Endothelial cell of umbilical vein (primary cell): ENCODE measurements at regions not wholly inside any gene's neighbourhood (a gene's known extent, or its start where the extent isn't known, plus 50 kb on each side); places are given as distances from the start of the nearest gene placed in this dataset.

Experiments
- BruUV-seq: library from RNA; stranded (reverse); fragments of 400-500 nt; replicated peaks from 2 replicates; lab custom pipeline; 2021; lab: Mats Ljungman, UMichigan
- CTCF ChIA-PET: fragments of 300-600, 350-600 bp; sonication (Branson Sonifier 250); formaldehyde crosslinking; loops from one replicate; lab custom pipeline; 2021; ENCODE audit warnings: antibody characterized with exemption, inconsistent platforms; lab: Charles Lee
- POLR2A ChIA-PET: fragments of 300-600, 350-600 bp; sonication (Branson Sonifier 250); formaldehyde crosslinking; loops from one replicate; lab custom pipeline; 2021; ENCODE audit warnings: antibody characterized with exemption, inconsistent platforms; lab: Charles Lee
- DNase-seq: peaks from one replicate; pipeline ENCODE4 v3.0.0-alpha.2; 2011; ENCODE audit warnings: low read depth, low spot score
- FAIRE-seq: peaks from 2 replicates; lab custom pipeline; 2011; peaks lifted over from hg19 to GRCh38; lab: Jason Lieb, UNC
- H2AFZ ChIP-seq: 2 replicates; pipeline ENCODE4 v1.6.0; 2012; ENCODE audit warnings: low read depth, low read length, control low read depth, inconsistent platforms
- H3K27ac ChIP-seq: 2 replicates; pipeline ENCODE4 v1.5.1; 2011; ENCODE audit warnings: low read depth, mild to moderate bottlenecking, control low read depth, low read length, moderate library complexity; ENCODE audit not compliant: insufficient read depth
- H3K27me3 ChIP-seq, 2 experiments: 2 replicates each; pipeline versions ENCODE4 v1.6.0 to v1.6.1; 2011; ENCODE audit warnings: low read length in 2 of 2, mixed read lengths in 1 of 2; ENCODE audit not compliant: control insufficient read depth in 2 of 2, insufficient read depth in 2 of 2
- H3K36me3 ChIP-seq, 2 experiments: 2 replicates in 1 of 2; 3 replicates in 1 of 2; pipeline ENCODE4 v1.5.1; 2011; ENCODE audit warnings: low read length in 2 of 2, mild to moderate bottlenecking in 1 of 2, moderate library complexity in 1 of 2; ENCODE audit not compliant: control insufficient read depth in 2 of 2, insufficient read depth in 2 of 2; ENCODE audit errors: extremely low read depth in 1 of 2
- H3K4me1 ChIP-seq: 3 replicates; pipeline ENCODE4 v1.5.1; 2011; ENCODE audit warnings: mild to moderate bottlenecking, low read length; ENCODE audit not compliant: control insufficient read depth, insufficient read depth; ENCODE audit errors: extremely low read depth
- H3K4me2 ChIP-seq: 2 replicates; pipeline ENCODE4 v1.6.1; 2011; ENCODE audit warnings: low read length, control low read depth, mixed read lengths; ENCODE audit not compliant: insufficient read depth
- H3K4me3 ChIP-seq, 3 experiments: fragments of 200-600 bp in 1 of 3; sonication (generic), shearing (Covaris generic) in 1 of 3; replicated peaks in 1 of 3; 2 replicates each; pipeline ENCODE4 v1.5.1; 2011 to 2016; ENCODE audit warnings: control low read depth in 3 of 3, low read length in 3 of 3, mild to moderate bottlenecking in 2 of 3, inconsistent platforms in 1 of 3, low read depth in 1 of 3, moderate library complexity in 1 of 3; ENCODE audit not compliant: insufficient read depth in 1 of 3
- H3K79me2 ChIP-seq: 2 replicates; pipeline ENCODE4 v1.6.0; 2012; ENCODE audit warnings: low read length, inconsistent platforms; ENCODE audit not compliant: control insufficient read depth, insufficient read depth
- H3K9ac ChIP-seq: replicated peaks from 2 replicates; pipeline ENCODE3; 2011; ENCODE audit warnings: low read length, control low read depth; ENCODE audit not compliant: insufficient read depth; ENCODE audit errors: extremely low read depth
- H3K9me1 ChIP-seq: replicated peaks from 3 replicates; pipeline ENCODE4 v1.6.0; 2011; ENCODE audit warnings: mild to moderate bottlenecking, low read length; ENCODE audit not compliant: control insufficient read depth, insufficient read depth; ENCODE audit errors: extremely low read depth
- H3K9me3 ChIP-seq: replicated peaks from 2 replicates; pipeline ENCODE4 v1.5.1; 2012; ENCODE audit warnings: low read length, inconsistent platforms; ENCODE audit not compliant: control insufficient read depth, insufficient read depth
- H4K20me1 ChIP-seq: replicated peaks from 2 replicates; pipeline ENCODE3; 2011; ENCODE audit warnings: mild to moderate bottlenecking, low read length; ENCODE audit not compliant: control insufficient read depth, insufficient read depth; ENCODE audit errors: extremely low read depth
- EZH2 ChIP-seq: IDR thresholded peaks from 2 replicates; pipeline ENCODE4 v1.6.1; 2012; ENCODE audit warnings: borderline replicate concordance, low read depth, mild to moderate bottlenecking, moderate library complexity, low read length, inconsistent platforms; ENCODE audit not compliant: severe bottlenecking
- FOS ChIP-seq: IDR thresholded peaks from 2 replicates; pipeline ENCODE4 v1.6.1; 2011; ENCODE audit warnings: mild to moderate bottlenecking, low read length, moderate library complexity, borderline replicate concordance; ENCODE audit not compliant: insufficient read depth
- GATA2 ChIP-seq: IDR thresholded peaks from 2 replicates; pipeline ENCODE4 v1.7.0; 2011; ENCODE audit warnings: low read depth, mild to moderate bottlenecking, moderate library complexity, mixed read lengths, low read length; ENCODE audit not compliant: insufficient read length, insufficient read depth
- JUN ChIP-seq: IDR thresholded peaks from 2 replicates; pipeline ENCODE4 v1.6.1; 2011; ENCODE audit warnings: borderline replicate concordance, low read depth; ENCODE audit not compliant: insufficient read length, insufficient read depth
- MYC ChIP-seq: IDR thresholded peaks from one replicate; pipeline ENCODE4 v1.6.1; 2011; ENCODE audit warnings: mild to moderate bottlenecking, low read depth, low read length
- POLR2A ChIP-seq: IDR thresholded peaks from 2 replicates; pipeline ENCODE4 v1.6.1; 2012; ENCODE audit warnings: low read depth, mild to moderate bottlenecking, control low read depth, low read length
- POLR2AphosphoS5 ChIP-seq: IDR thresholded peaks from 2 replicates; pipeline ENCODE4 v1.6.1; 2012; ENCODE audit warnings: low read depth, mild to moderate bottlenecking, control low read depth, low read length, moderate library complexity; ENCODE audit not compliant: insufficient read depth
- dilution Hi-C: fragments of 300-500 bp; cut with MboI; formaldehyde crosslinking; loops from one replicate; pipeline ENCODE4 v1.15.0; 2019; ENCODE audit warnings: low sequenced_read_pairs; ENCODE audit not compliant: extremely low pct_ligation_motif_present
- intact Hi-C: fragments of 100-400 bp; cut with micrococcal nuclease; formaldehyde crosslinking; loops from one replicate; pipeline ENCODE4 v1.10.0; 2022
- TF ChIP-seq, protein P1 (sequence below), 2 donors: IDR thresholded peaks; 1 replicate in 1 of 2; 2 replicates in 1 of 2; pipeline ENCODE4 v1.5.1; 2011; ENCODE audit warnings: low read length in 2 of 2, mild to moderate bottlenecking in 2 of 2, moderate library complexity in 2 of 2, control low read depth in 1 of 2, inconsistent platforms in 1 of 2, low read depth in 1 of 2; ENCODE audit not compliant: insufficient read depth in 1 of 2; ENCODE audit errors: extremely low read depth in 1 of 2
- TF ChIP-seq, protein P2 (sequence below): IDR thresholded peaks from 2 replicates; pipeline ENCODE4 v1.6.1; 2011; ENCODE audit not compliant: insufficient read depth, insufficient read length

DNA sequence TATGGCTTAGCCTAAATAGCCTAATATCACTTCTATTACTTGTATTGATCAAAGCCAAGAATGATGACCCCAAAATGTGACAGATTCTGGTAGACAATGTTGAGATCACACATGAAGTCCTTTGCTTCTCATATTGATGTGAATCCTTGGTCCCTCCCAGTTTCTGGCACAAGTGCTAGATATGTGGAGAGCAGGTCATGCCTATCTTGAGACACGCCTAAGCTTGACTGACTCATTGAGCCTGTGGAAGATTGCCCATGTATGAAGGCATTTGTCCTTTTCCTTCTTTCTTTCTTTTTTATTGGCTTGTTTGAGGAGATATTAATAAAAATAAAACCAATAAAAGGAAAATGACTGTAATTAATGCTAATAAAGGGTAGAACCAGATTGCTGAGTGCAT is 54.0 kb upstream of the TMEM108 start:
- H3K9me3 ChIP-seq: no peaks in the 10 kb centered on the region
- no peak for FAIRE-seq

DNA sequence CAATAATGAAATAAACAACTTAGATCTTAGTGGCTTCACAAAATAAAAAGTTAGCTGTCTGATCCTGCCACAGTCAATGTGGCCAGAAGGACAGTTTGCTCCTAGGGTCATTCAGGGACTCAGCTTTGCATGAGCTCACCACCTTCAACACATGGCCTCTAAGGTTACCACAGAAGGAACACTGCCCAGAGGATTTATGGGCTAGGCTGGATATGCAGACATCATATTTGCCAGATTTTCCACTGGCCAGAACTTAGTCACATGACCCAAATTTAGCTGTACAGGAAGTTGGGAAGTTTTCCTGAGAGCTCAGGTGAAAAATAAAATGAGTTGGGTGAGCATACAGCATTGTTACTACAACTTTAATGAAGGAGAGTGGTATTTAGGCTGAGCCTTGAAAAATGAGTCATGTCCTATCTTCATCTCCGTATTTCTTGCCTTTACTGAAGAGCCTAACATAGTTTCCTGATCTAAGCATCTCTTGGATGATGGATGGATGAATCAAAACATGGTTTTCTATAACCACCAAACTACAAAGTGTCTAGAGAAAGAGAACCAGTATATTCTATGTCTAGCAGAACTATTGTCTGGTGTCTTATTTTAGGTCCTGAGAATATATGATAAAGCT is 54.9 kb upstream of the TMEM108 start:
- H3K4me3 ChIP-seq: no peak overlapping the region
- H3K27ac ChIP-seq: no peak overlapping the region
- no peaks in the 10 kb centered on the region for H3K9me3 ChIP-seq
- CTCF ChIA-PET: no interaction called here
- TF ChIP-seq, protein P1, sequence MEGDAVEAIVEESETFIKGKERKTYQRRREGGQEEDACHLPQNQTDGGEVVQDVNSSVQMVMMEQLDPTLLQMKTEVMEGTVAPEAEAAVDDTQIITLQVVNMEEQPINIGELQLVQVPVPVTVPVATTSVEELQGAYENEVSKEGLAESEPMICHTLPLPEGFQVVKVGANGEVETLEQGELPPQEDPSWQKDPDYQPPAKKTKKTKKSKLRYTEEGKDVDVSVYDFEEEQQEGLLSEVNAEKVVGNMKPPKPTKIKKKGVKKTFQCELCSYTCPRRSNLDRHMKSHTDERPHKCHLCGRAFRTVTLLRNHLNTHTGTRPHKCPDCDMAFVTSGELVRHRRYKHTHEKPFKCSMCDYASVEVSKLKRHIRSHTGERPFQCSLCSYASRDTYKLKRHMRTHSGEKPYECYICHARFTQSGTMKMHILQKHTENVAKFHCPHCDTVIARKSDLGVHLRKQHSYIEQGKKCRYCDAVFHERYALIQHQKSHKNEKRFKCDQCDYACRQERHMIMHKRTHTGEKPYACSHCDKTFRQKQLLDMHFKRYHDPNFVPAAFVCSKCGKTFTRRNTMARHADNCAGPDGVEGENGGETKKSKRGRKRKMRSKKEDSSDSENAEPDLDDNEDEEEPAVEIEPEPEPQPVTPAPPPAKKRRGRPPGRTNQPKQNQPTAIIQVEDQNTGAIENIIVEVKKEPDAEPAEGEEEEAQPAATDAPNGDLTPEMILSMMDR (IDR thresholded peaks at IDR 0.05; ENCODE audit: extremely low read depth in 1 of 2, insufficient read depth in 1 of 2, low read depth in 1 of 2, low read length in 2 of 2): no peak
- no peak for TF ChIP-seq FOS
- TF ChIP-seq, protein P2, sequence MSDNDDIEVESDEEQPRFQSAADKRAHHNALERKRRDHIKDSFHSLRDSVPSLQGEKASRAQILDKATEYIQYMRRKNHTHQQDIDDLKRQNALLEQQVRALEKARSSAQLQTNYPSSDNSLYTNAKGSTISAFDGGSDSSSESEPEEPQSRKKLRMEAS: no peak
- no peak for TF ChIP-seq EZH2
- TF ChIP-seq JUN: no peak
- TF ChIP-seq MYC: no peak
- TF ChIP-seq POLR2A: no peak
- no peak for TF ChIP-seq GATA2
- no peak for TF ChIP-seq POLR2AphosphoS5
- H3K36me3 ChIP-seq: no peaks in the 10 kb centered on the region
- FAIRE-seq (no peak), DNase-seq (no peak)
- dilution Hi-C loops: no loop called here
- no peak overlapping the region for H2AFZ ChIP-seq
- H3K79me2 ChIP-seq: no peaks in the 10 kb centered on the region
- no peak overlapping the region for H3K4me2 ChIP-seq
- no peaks in the 10 kb centered on the region for H3K9me1 ChIP-seq
- no peaks in the 10 kb centered on the region for H3K27me3 ChIP-seq
- BruUV-seq: no TSS peak
- H3K9ac ChIP-seq: no peak overlapping the region
- POLR2A ChIA-PET: no interaction called here
- intact Hi-C loops: no loop called here
- no peaks in the 10 kb centered on the region for H4K20me1 ChIP-seq
- H3K4me1 ChIP-seq: no peaks in the 10 kb centered on the region

More for the DNA sequence above, 54.0 kb upstream of the TMEM108 start:
- DNase-seq: no peak
- Histone ChIP-seq H3K79me2 (no peaks in the 10 kb centered on the region), H3K27ac (no peak overlapping the region), H2AFZ (no peak overlapping the region), H4K20me1 (no peaks in the 10 kb centered on the region), H3K9me1 (no peaks in the 10 kb centered on the region), H3K4me3 (no peak overlapping the region), H3K27me3 (no peaks in the 10 kb centered on the region), H3K9ac (no peak overlapping the region), H3K4me2 (no peak overlapping the region), H3K4me1 (no peaks in the 10 kb centered on the region), H3K36me3 (no peaks in the 10 kb centered on the region)
- TF ChIP-seq MYC: no peak
- TF ChIP-seq POLR2A: no peak
- TF ChIP-seq, protein P2: no peak
- TF ChIP-seq FOS: no peak
- TF ChIP-seq, protein P1 (IDR thresholded peaks at IDR 0.05; ENCODE audit: extremely low read depth in 1 of 2, insufficient read depth in 1 of 2, low read depth in 1 of 2, low read length in 2 of 2): no peak
- intact Hi-C loops: no loop called here
- ChIA-PET POLR2A (no interaction called here), CTCF (no interaction called here)
- BruUV-seq: no TSS peak
- dilution Hi-C loops: no loop called here
